Epithelial cell of esophagus (primary cell): ENCODE measurements at regions not wholly inside any gene's neighbourhood (a gene's known extent, or its start where the extent isn't known, plus 50 kb on each side); places are given as distances from the start of the nearest gene placed in this dataset.

Source experiments
- DNase-seq: peaks from one replicate; pipeline ENCODE4 v3.0.0; 2010; ENCODE audit warnings: low read depth
- H3K4me3 ChIP-seq: 2 replicates; pipeline ENCODE4 v1.5.1; 2011; ENCODE audit warnings: mild to moderate bottlenecking, low read length, control low read depth
- TF ChIP-seq, protein P1 (sequence below): IDR thresholded peaks from 2 replicates; pipeline ENCODE4 v1.5.1; 2011; ENCODE audit warnings: low read depth, mild to moderate bottlenecking, low read length, control low read depth, inconsistent platforms; ENCODE audit not compliant: insufficient read depth; ENCODE audit errors: missing control alignments

DNA sequence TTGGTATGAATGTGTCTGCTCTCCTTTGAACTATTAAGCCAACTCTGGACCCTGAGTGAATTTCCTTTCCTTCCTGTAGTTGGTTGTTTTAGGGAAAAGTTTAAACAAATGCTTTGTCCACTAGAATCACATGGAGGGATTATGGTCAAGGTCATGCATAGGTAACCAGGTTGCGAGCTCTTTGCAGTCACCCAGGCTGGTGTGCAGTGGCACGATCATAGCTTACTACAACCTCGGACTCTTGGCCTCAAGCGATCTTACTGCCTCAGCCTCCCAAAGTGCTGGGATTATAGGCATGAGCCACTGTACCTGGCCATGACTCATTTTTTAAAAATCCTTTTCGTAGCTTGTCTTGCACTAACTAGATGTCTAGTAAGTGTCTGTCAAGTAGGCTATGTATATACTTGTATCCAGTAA is 88.0 kb upstream of the SOX4 start:
- H3K4me3 ChIP-seq = no peak overlapping the region
- TF ChIP-seq, protein P1, sequence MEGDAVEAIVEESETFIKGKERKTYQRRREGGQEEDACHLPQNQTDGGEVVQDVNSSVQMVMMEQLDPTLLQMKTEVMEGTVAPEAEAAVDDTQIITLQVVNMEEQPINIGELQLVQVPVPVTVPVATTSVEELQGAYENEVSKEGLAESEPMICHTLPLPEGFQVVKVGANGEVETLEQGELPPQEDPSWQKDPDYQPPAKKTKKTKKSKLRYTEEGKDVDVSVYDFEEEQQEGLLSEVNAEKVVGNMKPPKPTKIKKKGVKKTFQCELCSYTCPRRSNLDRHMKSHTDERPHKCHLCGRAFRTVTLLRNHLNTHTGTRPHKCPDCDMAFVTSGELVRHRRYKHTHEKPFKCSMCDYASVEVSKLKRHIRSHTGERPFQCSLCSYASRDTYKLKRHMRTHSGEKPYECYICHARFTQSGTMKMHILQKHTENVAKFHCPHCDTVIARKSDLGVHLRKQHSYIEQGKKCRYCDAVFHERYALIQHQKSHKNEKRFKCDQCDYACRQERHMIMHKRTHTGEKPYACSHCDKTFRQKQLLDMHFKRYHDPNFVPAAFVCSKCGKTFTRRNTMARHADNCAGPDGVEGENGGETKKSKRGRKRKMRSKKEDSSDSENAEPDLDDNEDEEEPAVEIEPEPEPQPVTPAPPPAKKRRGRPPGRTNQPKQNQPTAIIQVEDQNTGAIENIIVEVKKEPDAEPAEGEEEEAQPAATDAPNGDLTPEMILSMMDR = no peak
- peak; percentile 87 for DNase-seq

DNA sequence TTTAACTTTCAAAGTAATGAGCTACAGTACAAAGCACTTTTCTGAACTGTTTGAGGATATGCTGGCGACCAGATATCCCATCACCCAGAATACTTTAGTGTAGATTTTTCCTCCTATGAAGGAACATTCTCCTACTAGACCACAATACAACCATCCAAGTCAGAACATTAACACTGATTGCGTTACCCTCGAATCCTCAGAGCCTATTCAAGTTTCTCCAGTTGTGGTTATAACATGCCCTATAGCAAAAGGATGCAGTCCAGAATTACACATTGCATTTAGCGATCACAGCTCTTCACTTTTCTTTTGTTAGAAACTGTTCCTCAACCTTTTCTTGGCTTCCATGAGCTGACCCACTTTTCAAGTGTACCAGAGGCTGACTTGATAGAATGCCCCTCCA is 87.4 kb upstream of the SOX4 start:
- peak; percentile 71 for DNase-seq
- TF ChIP-seq, protein P1 = no peak
- no peak overlapping the region for H3K4me3 ChIP-seq

DNA sequence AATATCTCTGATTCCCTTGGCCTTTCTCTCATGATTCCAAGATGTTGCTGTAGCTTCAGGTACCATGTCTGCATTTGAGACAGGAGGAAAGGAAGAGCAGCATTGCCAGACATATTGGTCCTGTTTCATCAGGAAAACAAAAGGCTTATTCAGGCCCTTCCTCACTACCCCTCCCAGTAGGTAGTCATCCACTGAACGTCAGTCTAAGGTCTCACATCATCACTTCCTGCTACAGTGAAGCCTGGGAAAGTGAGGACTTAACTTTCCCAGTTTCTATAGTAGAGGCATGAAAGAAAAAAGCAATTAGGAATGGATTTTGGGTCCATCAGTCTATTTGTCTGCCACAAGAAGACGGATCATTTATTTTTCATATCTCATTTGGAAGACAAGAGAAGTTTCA is 85.7 kb upstream of the SOX4 start:
- DNase-seq = peak; percentile 87
- TF ChIP-seq, protein P1 = no peak
- H3K4me3 ChIP-seq = no peak overlapping the region

DNA sequence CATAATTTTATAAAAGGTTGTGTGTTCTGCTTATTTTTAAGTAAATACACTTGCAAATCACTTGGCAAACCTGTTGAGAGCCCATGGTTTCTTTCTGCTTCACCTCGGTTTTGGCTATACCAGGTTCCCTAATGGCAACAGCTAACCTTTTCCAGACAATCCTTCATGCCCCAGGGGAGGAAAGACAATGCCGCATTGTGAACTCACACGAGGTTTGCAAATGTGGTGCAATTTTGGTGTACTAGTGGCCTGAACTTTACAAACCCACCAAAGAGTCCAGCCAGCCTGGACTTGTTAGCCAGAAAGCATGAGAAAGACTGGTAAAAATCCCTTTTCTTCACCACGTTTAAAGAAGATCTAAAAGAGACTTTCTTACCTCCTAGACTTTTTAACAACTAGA is 84.8 kb upstream of the SOX4 start:
- TF ChIP-seq, protein P1 = no peak
- peak; percentile 64 for DNase-seq
- no peak overlapping the region for H3K4me3 ChIP-seq

DNA sequence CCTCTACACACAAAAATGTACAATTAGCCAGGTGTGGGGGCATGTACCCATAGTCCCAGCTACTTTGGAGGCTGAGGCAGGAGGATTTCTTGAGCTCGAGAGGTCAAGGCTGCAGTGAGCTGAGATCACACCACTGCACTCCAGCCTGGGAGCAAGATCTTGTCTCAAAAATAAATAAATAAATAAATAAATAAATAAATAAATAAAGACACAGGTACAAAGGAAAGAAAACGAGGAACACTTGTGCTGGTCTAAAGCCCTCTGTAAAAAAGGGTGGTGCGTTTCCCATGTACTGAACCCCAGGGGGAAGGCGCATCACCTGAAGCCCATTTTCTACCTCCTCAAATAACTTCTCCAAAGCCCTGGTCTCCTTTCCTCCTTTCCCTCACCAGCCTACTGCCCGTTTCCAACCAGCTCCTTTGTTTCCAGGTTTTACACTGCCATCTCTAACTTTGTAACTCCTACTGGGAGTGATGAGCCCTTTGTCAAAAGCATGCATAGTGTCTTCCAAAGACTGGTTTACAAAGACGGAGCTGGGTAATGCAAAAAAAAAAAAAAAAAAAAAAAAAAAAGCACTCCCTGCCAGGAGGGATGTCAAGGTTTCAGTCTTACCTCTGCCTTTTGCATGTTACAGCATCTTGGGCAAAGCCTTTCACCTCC is 81.5 kb upstream of the SOX4 start:
- H3K4me3 ChIP-seq = no peak overlapping the region
- TF ChIP-seq, protein P1 = no peak
- DNase-seq = no peak

DNA sequence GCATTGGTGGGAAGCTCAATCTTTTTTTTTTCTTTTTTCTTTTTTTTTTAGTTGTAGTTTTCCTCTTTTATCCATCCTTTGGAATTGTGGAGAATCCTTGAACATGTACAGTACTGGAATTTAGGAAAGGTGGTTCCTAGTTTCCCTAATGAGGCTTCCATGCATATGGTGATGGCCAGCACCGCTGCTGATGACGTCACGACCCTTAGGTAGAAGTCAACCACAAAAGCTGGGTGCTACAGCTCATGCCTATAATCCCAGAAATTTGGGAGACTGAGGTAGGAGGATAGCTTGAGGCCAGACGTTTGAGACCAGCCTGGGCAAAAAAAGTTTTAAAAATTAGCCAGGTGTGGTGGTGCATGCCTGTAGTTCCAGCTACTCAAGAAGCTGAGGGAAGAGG is 79.3 kb upstream of the SOX4 start:
- TF ChIP-seq, protein P1 = no peak
- no peak overlapping the region for H3K4me3 ChIP-seq

DNA sequence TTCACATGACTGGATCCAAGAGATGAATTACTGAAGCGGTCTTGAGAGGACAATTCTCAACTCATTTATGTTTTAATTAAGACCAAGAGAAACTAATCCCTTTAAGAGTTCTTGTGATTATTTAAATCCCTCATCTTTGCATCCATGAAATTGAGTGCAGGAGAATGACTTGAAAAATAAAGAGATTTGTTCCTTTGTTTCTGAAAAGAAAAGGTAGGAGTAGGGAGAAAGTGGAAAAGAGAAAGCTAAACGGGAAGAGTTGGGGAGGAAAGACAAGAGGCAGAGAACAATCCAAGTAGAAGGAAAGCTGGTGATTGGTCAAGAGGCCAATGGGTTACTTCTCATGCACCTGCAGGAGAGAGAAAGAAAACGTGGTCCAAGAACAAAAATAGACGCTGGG is 75.2 kb upstream of the SOX4 start:
- DNase-seq = no peak
- TF ChIP-seq, protein P1 = no peak
- no peak overlapping the region for H3K4me3 ChIP-seq

More for the DNA sequence above, 79.3 kb upstream of the SOX4 start:
- DNase-seq = no peak
